AG04449 (cell line): ENCODE measurements at regions not wholly inside any gene's neighbourhood (a gene's known extent, or its start where the extent isn't known, plus 50 kb on each side); places are given as distances from the start of the nearest gene placed in this dataset.

Experiments
- CTCF ChIA-PET: fragments of 350-600 bp; formaldehyde crosslinking; extraction: SDS; loops from one replicate; lab custom pipeline; 2021; ENCODE audit warnings: antibody characterized with exemption; lab: Yijun Ruan, JAX
- POLR2A ChIA-PET: fragments of 400-600, 350-600 bp; formaldehyde crosslinking; extraction: SDS; loops from one replicate; lab custom pipeline; 2020; ENCODE audit warnings: antibody characterized with exemption, inconsistent platforms; lab: Yijun Ruan, JAX
- DNase-seq: peaks from one replicate; pipeline ENCODE4 v3.0.0-alpha.2; 2010; ENCODE audit warnings: low read depth, low spot score
- H3K4me3 ChIP-seq: 2 replicates; pipeline ENCODE4 v1.5.1; 2011; ENCODE audit warnings: low read depth, mild to moderate bottlenecking, control low read depth, low read length
- CTCF ChIP-seq: IDR thresholded peaks from one replicate; pipeline ENCODE4 v1.5.1; 2011; ENCODE audit warnings: mild to moderate bottlenecking, moderate library complexity, low read length, control low read depth, inconsistent platforms; ENCODE audit not compliant: insufficient read depth; ENCODE audit errors: missing control alignments

GRCh38 chr10:1824928-1825327 lies 87.6 kb upstream of the ADARB2 start:
- no peak overlapping the region for H3K4me3 ChIP-seq
- POLR2A ChIA-PET: no interaction called here
- DNase-seq: no peak
- no peak for TF ChIP-seq CTCF
- CTCF ChIA-PET: no interaction called here

- ChIA-PET POLR2A (no interaction called here), CTCF (no interaction called here)
- H3K4me3 ChIP-seq: no peak overlapping the region
- DNase-seq: no peak
- no peak for TF ChIP-seq CTCF
These were observed 77.2 kb upstream of the ADARB2 start for GRCh38 chr10:1814556-1814955.

DNA sequence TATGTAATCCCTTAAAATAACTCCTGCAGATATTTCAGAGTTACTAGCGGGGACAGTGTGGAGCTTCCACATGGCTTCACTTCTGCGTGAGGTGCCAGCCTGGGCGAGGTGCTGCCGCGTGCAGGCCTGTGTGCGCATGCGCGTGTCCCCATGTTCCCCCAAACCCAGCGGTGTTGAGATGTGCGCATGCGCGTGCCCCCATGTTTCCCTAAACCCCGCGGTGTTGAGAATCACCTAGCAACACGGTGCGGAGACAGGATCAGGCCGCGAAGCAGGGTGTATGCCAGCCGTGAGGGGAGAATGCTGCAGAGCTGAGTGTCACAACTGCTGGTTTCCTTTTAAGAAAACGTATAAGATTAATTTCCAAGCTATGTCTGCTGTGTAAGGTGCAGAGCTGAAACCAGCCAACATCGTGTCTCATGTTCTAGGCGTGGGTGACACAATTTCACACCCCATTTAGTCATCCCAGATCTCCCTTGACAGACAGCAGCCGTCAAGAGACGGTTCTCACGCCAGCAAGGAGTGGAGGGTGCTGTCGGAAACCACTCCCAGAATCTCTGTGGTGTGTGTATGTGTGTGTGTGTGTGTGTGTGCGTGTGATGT lies 71.9 kb upstream of the ADARB2 start:
- no peak for DNase-seq
- ChIA-PET POLR2A (no interaction called here), CTCF (no interaction called here)
- H3K4me3 ChIP-seq: no peak overlapping the region
- TF ChIP-seq CTCF: no peak

GRCh38 chr10:1807924-1808323 lies 70.6 kb upstream of the ADARB2 start:
- DNase-seq: no peak
- ChIA-PET POLR2A (no interaction called here), CTCF (no interaction called here)
- TF ChIP-seq CTCF: no peak
- H3K4me3 ChIP-seq: no peak overlapping the region

GRCh38 chr10:1807196-1807595 lies 69.9 kb upstream of the ADARB2 start:
- POLR2A ChIA-PET: no interaction called here
- DNase-seq: no peak
- CTCF ChIA-PET: no interaction called here
- no peak for TF ChIP-seq CTCF
- H3K4me3 ChIP-seq: no peak overlapping the region

DNA sequence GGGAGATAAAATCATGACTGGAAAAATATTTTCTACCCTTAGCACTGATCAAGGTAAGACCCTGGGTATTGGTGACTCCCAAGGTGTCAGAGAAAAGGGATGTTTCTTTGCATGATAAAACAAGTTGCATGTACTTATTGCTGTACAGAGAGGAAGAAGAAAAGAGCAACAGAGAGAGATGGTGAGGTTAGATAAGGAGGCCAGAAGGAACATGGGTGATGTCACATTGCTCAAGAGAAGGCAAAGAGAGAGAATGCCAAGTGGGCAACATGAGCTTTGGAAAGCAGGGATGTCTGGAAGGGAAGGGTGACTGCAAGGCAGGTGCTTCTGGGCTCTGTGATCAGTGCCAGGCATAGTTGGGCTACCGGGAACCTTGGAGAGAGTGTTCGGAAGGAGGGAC lies 65.1 kb upstream of the ADARB2 start:
- no peak for TF ChIP-seq CTCF
- ChIA-PET POLR2A (no interaction called here), CTCF (no interaction called here)
- H3K4me3 ChIP-seq: no peak overlapping the region
- DNase-seq: no peak
